ENCODE measurements at regions not wholly inside any gene's neighbourhood (a gene's known extent, or its start where the extent isn't known, plus 50 kb on each side); places are given as distances from the start of the nearest gene placed in this dataset.
"Not testable (repeated sequence)": the region's sequence is repeated elsewhere in the genome, so short reads cannot be mapped to it uniquely, and the experiment has no call there.

- TF ChIP-seq YY1 (IDR thresholded peaks at IDR 0.05); CTCF (IDR thresholded peaks at IDR 0.05; ENCODE audit: low read depth, low read length, missing input control): not testable (repeated sequence)
These were observed 125.2 kb upstream of the RGS6 start for GRCh38 chr14:71807049-71807448.
